K562 (cell line): ENCODE measurements at regions not wholly inside any gene's neighbourhood (a gene's known extent, or its start where the extent isn't known, plus 50 kb on each side); places are given as distances from the start of the nearest gene placed in this dataset.

Source experiments
- ATAC-seq: fragments of 200-7000 bp; cut with Tn5 transposase; 3 replicates; pipeline ENCODE4 v1.9.1; 2020; ENCODE audit warnings: moderate library complexity
- BruUV-seq: library from RNA; stranded (reverse); fragments of 400-500 nt; replicated peaks from 2 replicates; lab custom pipeline; 2021; lab: Mats Ljungman, UMichigan
- CTCF ChIA-PET: fragments of 300-600 bp; formaldehyde crosslinking; extraction: SDS; loops from one replicate; lab custom pipeline; 2021; ENCODE audit warnings: low intra/inter-chr PET ratio; lab: Yijun Ruan, JAX
- POLR2A ChIA-PET: fragments of 300-600, 350-650 bp; sonication (Branson Sonifier 250); formaldehyde crosslinking; extraction: SDS; loops from one replicate; lab custom pipeline; 2021; ENCODE audit warnings: antibody characterized with exemption, inconsistent platforms; lab: Yijun Ruan, JAX
- DNase-seq, 4 experiments: peaks; one replicate each; pipeline versions ENCODE4 v3.0.0 to v3.0.0-alpha.2; 2011 to 2018; ENCODE audit warnings: low spot score in 3 of 4, mixed read lengths in 3 of 4; ENCODE audit errors: extremely low read depth in 1 of 4
- FAIRE-seq: peaks from 2 replicates; lab custom pipeline; 2011; peaks lifted over from hg19 to GRCh38; lab: Jason Lieb, UNC
- H2AFZ ChIP-seq: 2 replicates; pipeline ENCODE4 v1.6.0; 2011; ENCODE audit warnings: low read depth, low read length, control low read depth, inconsistent platforms
- H3K27ac ChIP-seq: fragments of 200-600 bp; 3 replicates; pipeline ENCODE4 v1.8.0; 2011; ENCODE audit warnings: low read depth, mild to moderate bottlenecking, control low read depth, inconsistent platforms, low read length, moderate library complexity, mixed read lengths; ENCODE audit errors: extremely low read depth
- H3K27me3 ChIP-seq, 2 experiments: fragments of 300-600 bp in 1 of 2; 2 replicates in 1 of 2; 3 replicates in 1 of 2; pipeline versions ENCODE4 v1.6.0 to v1.8.0; 2011; ENCODE audit warnings: inconsistent platforms in 2 of 2, low read length in 2 of 2, mild to moderate bottlenecking in 1 of 2, mixed read lengths in 1 of 2, moderate library complexity in 1 of 2; ENCODE audit not compliant: control insufficient read depth in 2 of 2, insufficient read depth in 2 of 2
- H3K36me3 ChIP-seq: fragments of 300-600 bp; 3 replicates; pipeline ENCODE4 v1.8.0; 2011; ENCODE audit warnings: mild to moderate bottlenecking, low read length, inconsistent platforms; ENCODE audit not compliant: control insufficient read depth, insufficient read depth
- H3K4me1 ChIP-seq, 2 experiments: fragments of 200-600 bp in 1 of 2; replicated peaks in 1 of 2; 2 replicates in 1 of 2; 3 replicates in 1 of 2; pipeline versions ENCODE4 v1.5.1 to v1.8.0; 2011; ENCODE audit warnings: inconsistent platforms in 2 of 2, low read length in 2 of 2, mild to moderate bottlenecking in 1 of 2, mixed read lengths in 1 of 2, moderate library complexity in 1 of 2; ENCODE audit not compliant: control insufficient read depth in 2 of 2, insufficient read depth in 2 of 2
- H3K4me2 ChIP-seq: 2 replicates; pipeline ENCODE4 v1.6.1; 2011; ENCODE audit warnings: low read length, control low read depth, inconsistent platforms, mixed read lengths; ENCODE audit not compliant: insufficient read depth
- H3K4me3 ChIP-seq: fragments of 200-600 bp; sonication (generic), shearing (Covaris generic); 2 replicates; pipeline ENCODE4 v1.5.1; 2016; ENCODE audit warnings: control low read depth, inconsistent platforms
- H3K79me2 ChIP-seq: fragments of 200-600 bp; 3 replicates; pipeline ENCODE4 v1.8.0; 2011; ENCODE audit warnings: low read length, inconsistent platforms; ENCODE audit not compliant: control insufficient read depth, insufficient read depth
- H3K9ac ChIP-seq, 2 experiments: 2 replicates each; pipeline versions ENCODE4 v1.6.0 to v1.6.1; 2011; ENCODE audit warnings: low read depth in 2 of 2, low read length in 2 of 2, control low read depth in 1 of 2, inconsistent platforms in 1 of 2, mild to moderate bottlenecking in 1 of 2, mixed read lengths in 1 of 2; ENCODE audit not compliant: insufficient read depth in 1 of 2
- H3K9me1 ChIP-seq: one replicate; pipeline ENCODE4 v1.6.0; 2011; ENCODE audit warnings: inconsistent platforms, mild to moderate bottlenecking, low read length, moderate library complexity; ENCODE audit not compliant: control insufficient read depth, insufficient read depth
- H3K9me3 ChIP-seq: replicated peaks from 2 replicates; pipeline ENCODE4 v1.5.1; 2011; ENCODE audit warnings: low read depth, low read length, inconsistent platforms; ENCODE audit not compliant: control insufficient read depth, insufficient read depth
- H4K20me1 ChIP-seq: replicated peaks from 2 replicates; pipeline ENCODE4 v1.6.1; 2011; ENCODE audit warnings: low read length, inconsistent platforms, mixed read lengths; ENCODE audit not compliant: control insufficient read depth, insufficient read depth
- MBD2 ChIP-seq: sonication (generic); IDR thresholded peaks from 2 replicates; pipeline ENCODE4 v1.6.1; 2016; ENCODE audit warnings: low read depth, borderline replicate concordance
- RAD21 ChIP-seq, 2 experiments: fragments of 250-450 bp in 1 of 2; fragments of 450-650 bp in 1 of 2; sonication (Bioruptor Pico) in 1 of 2; formaldehyde crosslinking in 1 of 2; IDR thresholded peaks in 1 of 2; conservative IDR thresholded peaks in 1 of 2; 2 replicates each; pipeline versions ENCODE4 v1.4.0 to v1.8.0; 2020 to 2022; ENCODE audit warnings: mild to moderate bottlenecking in 2 of 2, moderate library complexity in 1 of 2
- RHOXF2B ChIP-seq: fragments of 250-450 bp; sonication (Bioruptor Pico); conservative IDR thresholded peaks from 2 replicates; pipeline ENCODE4 v1.5.1; 2021
- VEZF1 ChIP-seq: fragments of 200-800 bp; sonication (Bioruptor generic); IDR thresholded peaks from 2 replicates; pipeline ENCODE4 v1.6.1; 2017; ENCODE audit warnings: missing genetic modification characterization, missing compliant biosample characterization
- ZBTB7A ChIP-seq: IDR thresholded peaks from 2 replicates; pipeline ENCODE4 v1.6.1; 2011; ENCODE audit warnings: low read depth, mild to moderate bottlenecking, low read length, moderate library complexity, borderline replicate concordance; ENCODE audit not compliant: control insufficient read depth
- ZNF445 ChIP-seq: fragments of 250-450 bp; sonication (Bioruptor Pico); IDR thresholded peaks from 2 replicates; pipeline ENCODE4 v1.4.0; 2020; ENCODE audit warnings: low read depth, mild to moderate bottlenecking, moderate library complexity
- WGBS: fragments of 100-300 bp; shearing (Covaris generic); methylation state at CpG from one replicate; pipeline ENCODE4 v1.1.6; 2016; ENCODE audit warnings: low coverage, mixed read lengths; ENCODE audit not compliant: insufficient coverage; ENCODE audit errors: missing lambda C conversion rate; 5-methylcytosine and 5-hydroxymethylcytosine counted together
- in situ Hi-C: fragments of 300-500 bp; cut with MboI; formaldehyde crosslinking; loops from 4 replicates; pipeline ENCODE4 v1.15.0; 2018; ENCODE audit warnings: inconsistent platforms, mixed read lengths
- intact Hi-C: fragments of 100-400 bp; cut with micrococcal nuclease; formaldehyde crosslinking; loops from 2 replicates; pipeline ENCODE4 v1.14.2; 2022
- TF ChIP-seq, protein P1 (sequence below), 2 experiments: fragments of 450-650 bp; formaldehyde crosslinking in 1 of 2; IDR thresholded peaks; 2 replicates each; pipeline versions ENCODE4 v1.4.0 to v1.6.1; 2014 to 2020; ENCODE audit warnings: mild to moderate bottlenecking in 2 of 2, borderline replicate concordance in 1 of 2, low read depth in 1 of 2

- ChIA-PET POLR2A (interaction anchor here (0.5 to 1.3 kb wide), 2 partner anchors 166 to 1218 kb away, joined by 3 to 5 read pairs; no protein-coding TSS in a partner anchor), CTCF (interaction anchor here (3.9 kb wide), 1 partner anchor 165 kb away, joined by 41 read pairs; no protein-coding TSS in a partner anchor)
- no peak overlapping the region for H3K4me3 ChIP-seq
- intact Hi-C loops (loop anchor here (1.0 kb wide), 1 partner anchor 166 kb away; no protein-coding TSS in a partner anchor), in situ Hi-C loops (loop anchor here (5.0 kb wide), 1 partner anchor 165 kb away; no protein-coding TSS in a partner anchor)
- no peak overlapping the region for H2AFZ ChIP-seq
- peaks cover 7% of the 10 kb centered on the region; the same call in 1 of the 2 replicates for H4K20me1 ChIP-seq
- FAIRE-seq (no peak), DNase-seq (peak in 1 of 4 experiments; percentile 31), ATAC-seq (peak; percentile 84)
- no peaks in the 10 kb centered on the region for H3K79me2 ChIP-seq
- H3K4me2 ChIP-seq: no peak overlapping the region
- no peaks in the 10 kb centered on the region for H3K9me1 ChIP-seq
- no peaks in the 10 kb centered on the region for H3K9me3 ChIP-seq
- H3K27ac ChIP-seq: no peak overlapping the region
- no peaks in the 10 kb centered on the region for H3K36me3 ChIP-seq
- no peak overlapping the region for H3K9ac ChIP-seq
- BruUV-seq: no TSS peak
- H3K4me1 ChIP-seq: no peaks in the 10 kb centered on the region
- 0% methylated on average over 9 of the region's 12 CpGs for WGBS
- peaks cover 56 to 72% of the 10 kb centered on the region in 2 experiments for H3K27me3 ChIP-seq
- TF ChIP-seq MBD2 (no peak), RAD21 (CRISPR knock-in tag; conservative IDR thresholded peaks at IDR 0.05 in 1 of 2, IDR thresholded peaks at IDR 0.05 in 1 of 2) (peak; percentile 43 to 65), VEZF1 (CRISPR knock-in tag) (peak; percentile 87), ZBTB7A (0 out of 2 replicates have a peak, but pooled peaks have one; percentile 20), RHOXF2B (CRISPR knock-in tag) (no peak), ZNF445 (CRISPR knock-in tag) (no peak)
- TF ChIP-seq, protein P1, sequence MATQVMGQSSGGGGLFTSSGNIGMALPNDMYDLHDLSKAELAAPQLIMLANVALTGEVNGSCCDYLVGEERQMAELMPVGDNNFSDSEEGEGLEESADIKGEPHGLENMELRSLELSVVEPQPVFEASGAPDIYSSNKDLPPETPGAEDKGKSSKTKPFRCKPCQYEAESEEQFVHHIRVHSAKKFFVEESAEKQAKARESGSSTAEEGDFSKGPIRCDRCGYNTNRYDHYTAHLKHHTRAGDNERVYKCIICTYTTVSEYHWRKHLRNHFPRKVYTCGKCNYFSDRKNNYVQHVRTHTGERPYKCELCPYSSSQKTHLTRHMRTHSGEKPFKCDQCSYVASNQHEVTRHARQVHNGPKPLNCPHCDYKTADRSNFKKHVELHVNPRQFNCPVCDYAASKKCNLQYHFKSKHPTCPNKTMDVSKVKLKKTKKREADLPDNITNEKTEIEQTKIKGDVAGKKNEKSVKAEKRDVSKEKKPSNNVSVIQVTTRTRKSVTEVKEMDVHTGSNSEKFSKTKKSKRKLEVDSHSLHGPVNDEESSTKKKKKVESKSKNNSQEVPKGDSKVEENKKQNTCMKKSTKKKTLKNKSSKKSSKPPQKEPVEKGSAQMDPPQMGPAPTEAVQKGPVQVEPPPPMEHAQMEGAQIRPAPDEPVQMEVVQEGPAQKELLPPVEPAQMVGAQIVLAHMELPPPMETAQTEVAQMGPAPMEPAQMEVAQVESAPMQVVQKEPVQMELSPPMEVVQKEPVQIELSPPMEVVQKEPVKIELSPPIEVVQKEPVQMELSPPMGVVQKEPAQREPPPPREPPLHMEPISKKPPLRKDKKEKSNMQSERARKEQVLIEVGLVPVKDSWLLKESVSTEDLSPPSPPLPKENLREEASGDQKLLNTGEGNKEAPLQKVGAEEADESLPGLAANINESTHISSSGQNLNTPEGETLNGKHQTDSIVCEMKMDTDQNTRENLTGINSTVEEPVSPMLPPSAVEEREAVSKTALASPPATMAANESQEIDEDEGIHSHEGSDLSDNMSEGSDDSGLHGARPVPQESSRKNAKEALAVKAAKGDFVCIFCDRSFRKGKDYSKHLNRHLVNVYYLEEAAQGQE (IDR thresholded peaks at IDR 0.05; ENCODE audit: borderline replicate concordance): peak; percentile 47; the same call in 1 of the 2 replicates
- TF ChIP-seq, protein P1 (CRISPR knock-in tag; IDR thresholded peaks at IDR 0.05; ENCODE audit: low read depth): no peak
Measured at GRCh38 chr16:85986931-85987749, 88.2 kb downstream of the IRF8 start.
